Colonic mucosa (tissue), 4 donors: ENCODE measurements at regions not wholly inside any gene's neighbourhood (a gene's known extent, or its start where the extent isn't known, plus 50 kb on each side); places are given as distances from the start of the nearest gene placed in this dataset.

Source experiments
- DNase-seq: peaks from one replicate; pipeline ENCODE4 v3.0.0-alpha.2; 2020
- H3K27ac ChIP-seq: fragments of 200-600 bp; one replicate; pipeline ENCODE4 v1.8.0; 2021
- H3K27me3 ChIP-seq: fragments of 200-600 bp; one replicate; pipeline ENCODE4 v1.8.0; 2021
- H3K36me3 ChIP-seq: fragments of 200-600 bp; one replicate; pipeline ENCODE4 v1.8.0; 2021
- H3K4me1 ChIP-seq: fragments of 200-600 bp; one replicate; pipeline ENCODE4 v1.8.0; 2021; ENCODE audit warnings: mild to moderate bottlenecking
- H3K4me3 ChIP-seq: fragments of 200-600 bp; one replicate; pipeline ENCODE4 v1.8.0; 2021
- H3K9ac ChIP-seq, 2 donors: one replicate each; pipeline ENCODE4 v1.7.0; 2013; ENCODE audit warnings: control low read depth in 2 of 2, low read depth in 2 of 2, low read length in 2 of 2
- H3K9me3 ChIP-seq: fragments of 200-600 bp; one replicate; pipeline ENCODE4 v1.8.0; 2021
- CTCF ChIP-seq: fragments of 200-600 bp; IDR thresholded peaks from one replicate; pipeline ENCODE4 v1.8.0; 2022; ENCODE audit warnings: antibody characterized with exemption, mild to moderate bottlenecking
- intact Hi-C: fragments of 100-400 bp; cut with DNase I; formaldehyde crosslinking; loops from one replicate; pipeline ENCODE4 v1.14.1; 2022
- donor health status: healthy.
- donor health status: DM: no; HTN: no; CAD: no.
- donor health status: DM: no; HTN: no; CAD: no.

DNA sequence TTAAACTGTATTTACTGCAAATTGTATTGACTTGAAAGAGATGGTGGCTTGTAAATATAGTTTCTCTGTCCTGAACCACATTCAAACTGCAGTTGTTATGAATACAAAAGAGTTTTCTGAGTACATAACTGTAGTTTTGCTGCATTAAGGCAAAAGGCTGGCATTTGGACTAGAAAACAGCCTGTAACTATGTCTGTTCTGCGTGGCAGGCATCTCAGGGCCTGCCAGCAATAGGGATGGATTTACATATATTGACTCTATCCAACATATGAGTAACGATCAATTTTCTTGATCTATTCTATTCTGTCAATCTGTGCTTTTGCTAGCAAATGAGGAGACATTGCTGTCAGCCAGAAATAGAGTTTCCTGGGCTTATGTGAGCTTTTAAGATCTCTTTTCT, 174.6 kb downstream of the TMEM26 start:
- no peak for TF ChIP-seq CTCF
- Histone ChIP-seq H3K4me1 (no peaks in the 10 kb centered on the region), H3K4me3 (no peak overlapping the region), H3K9ac (no peak overlapping the region), H3K36me3 (no peaks in the 10 kb centered on the region), H3K27ac (no peak overlapping the region), H3K27me3 (no peaks in the 10 kb centered on the region), H3K9me3 (no peaks in the 10 kb centered on the region)
- no peak for DNase-seq
- intact Hi-C loops = no loop called here

DNA sequence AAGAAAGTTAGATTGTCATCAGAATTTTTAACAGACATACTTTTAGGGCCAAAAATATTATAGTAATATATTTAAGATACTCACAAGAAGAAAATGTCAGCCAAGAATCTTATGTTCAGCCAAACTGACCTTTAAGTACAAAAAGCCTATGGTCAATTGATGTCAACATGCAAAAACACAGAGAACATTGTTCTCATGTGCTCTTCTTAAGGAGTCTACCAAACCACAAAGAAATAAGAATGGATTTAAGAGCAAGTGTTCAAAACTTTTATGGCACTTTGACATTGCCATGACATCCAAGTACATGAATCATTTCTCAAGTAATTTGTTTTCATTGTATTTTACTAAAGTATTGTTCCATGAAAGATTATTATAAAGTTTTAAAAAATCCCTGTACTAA, 180.4 kb downstream of the TMEM26 start:
- TF ChIP-seq CTCF = no peak
- H3K36me3 ChIP-seq = no peaks in the 10 kb centered on the region
- no peak for DNase-seq
- no peaks in the 10 kb centered on the region for H3K9me3 ChIP-seq
- no peak overlapping the region for H3K9ac ChIP-seq
- intact Hi-C loops = no loop called here
- no peak overlapping the region for H3K27ac ChIP-seq
- H3K27me3 ChIP-seq = no peaks in the 10 kb centered on the region
- H3K4me1 ChIP-seq = no peaks in the 10 kb centered on the region
- H3K4me3 ChIP-seq = no peak overlapping the region

DNA sequence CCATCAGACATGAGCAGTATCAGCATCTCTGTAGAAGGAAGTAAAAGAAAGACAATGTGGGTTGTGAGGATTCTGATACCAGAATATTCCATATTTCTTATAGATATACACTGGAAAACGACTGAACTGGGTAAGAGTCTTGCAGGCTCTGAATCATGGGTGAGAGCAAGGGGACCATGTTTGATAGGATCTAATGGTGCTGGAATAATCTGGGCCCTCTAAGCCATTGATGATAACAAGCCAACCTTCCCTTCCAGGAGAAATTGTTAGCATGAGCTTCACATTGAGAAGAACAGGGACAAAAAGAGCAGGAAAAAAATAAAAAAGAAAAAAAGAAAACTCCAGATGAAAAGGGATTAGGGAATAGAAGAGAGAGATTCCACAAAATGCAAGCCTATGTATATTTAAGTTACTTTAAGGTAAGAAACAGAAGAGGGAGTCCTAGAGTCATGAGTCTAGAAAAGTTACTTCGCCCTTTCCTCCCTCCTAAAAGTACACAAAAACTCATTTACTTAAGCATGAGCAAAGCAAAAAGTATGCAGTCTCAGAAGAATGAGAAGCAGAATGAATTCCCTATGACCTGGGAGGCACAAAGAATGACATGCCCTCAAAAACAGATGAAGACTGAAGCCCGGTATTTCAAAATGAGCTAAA, 181.9 kb downstream of the TMEM26 start:
- intact Hi-C loops = no loop called here
- H3K4me1 ChIP-seq = no peaks in the 10 kb centered on the region
- no peak overlapping the region for H3K27ac ChIP-seq
- H3K36me3 ChIP-seq = no peaks in the 10 kb centered on the region
- no peak for TF ChIP-seq CTCF
- DNase-seq = no peak
- no peak overlapping the region for H3K4me3 ChIP-seq
- H3K27me3 ChIP-seq = no peaks in the 10 kb centered on the region
- no peak overlapping the region for H3K9ac ChIP-seq
- no peaks in the 10 kb centered on the region for H3K9me3 ChIP-seq

GRCh38 chr10:61263518-61263917, 189.7 kb downstream of the TMEM26 start:
- Histone ChIP-seq H3K4me3 (no peak overlapping the region), H3K36me3 (no peaks in the 10 kb centered on the region), H3K27ac (no peak overlapping the region), H3K9ac (no peak overlapping the region), H3K9me3 (no peaks in the 10 kb centered on the region), H3K27me3 (no peaks in the 10 kb centered on the region), H3K4me1 (no peaks in the 10 kb centered on the region)
- DNase-seq = no peak
- intact Hi-C loops = no loop called here
- TF ChIP-seq CTCF = no peak

GRCh38 chr10:61262486-61263261, 190.5 kb downstream of the TMEM26 start:
- no peak for DNase-seq
- no peak for TF ChIP-seq CTCF
- intact Hi-C loops = no loop called here

More at GRCh38 chr10:61262486-61263261, 190.5 kb downstream of the TMEM26 start:
- Histone ChIP-seq H3K9ac (no peak overlapping the region), H3K36me3 (no peaks in the 10 kb centered on the region), H3K4me1 (no peaks in the 10 kb centered on the region), H3K4me3 (no peak overlapping the region), H3K9me3 (no peaks in the 10 kb centered on the region), H3K27ac (no peak overlapping the region), H3K27me3 (no peaks in the 10 kb centered on the region)
